ENCODE measurements at regions not wholly inside any gene's neighbourhood (a gene's known extent, or its start where the extent isn't known, plus 50 kb on each side); places are given as distances from the start of the nearest gene placed in this dataset.
"Not testable (repeated sequence)": the region's sequence is repeated elsewhere in the genome, so short reads cannot be mapped to it uniquely, and the experiment has no call there.

DNA sequence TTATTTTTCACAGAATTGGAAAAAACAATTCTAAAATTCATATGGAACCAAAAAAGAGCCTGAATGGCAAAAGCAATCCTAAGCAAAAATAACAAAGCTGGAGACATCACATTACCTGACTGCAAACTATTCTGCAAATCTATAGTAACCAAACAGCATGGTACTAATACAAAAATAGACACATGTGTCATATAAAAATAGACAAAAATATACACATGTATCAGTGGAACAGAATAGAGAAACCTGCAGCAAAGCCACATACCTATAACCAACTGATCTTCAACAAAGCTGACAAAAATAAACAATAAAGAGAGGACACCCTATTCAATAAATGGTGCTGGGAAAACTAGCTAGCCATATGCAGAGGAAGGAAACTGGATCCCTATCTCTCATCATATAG lies 259.6 kb downstream of the IGSF11 start:
- Mint-ChIP-seq H3K36me3 (no peaks in the 10 kb centered on the region), H3K9me3 (no peaks in the 10 kb centered on the region), H3K27ac (no peak overlapping the region)
- no peak for ATAC-seq
- DNase-seq (ENCODE audit: low spot score in 2 of 2) = no peak

DNA sequence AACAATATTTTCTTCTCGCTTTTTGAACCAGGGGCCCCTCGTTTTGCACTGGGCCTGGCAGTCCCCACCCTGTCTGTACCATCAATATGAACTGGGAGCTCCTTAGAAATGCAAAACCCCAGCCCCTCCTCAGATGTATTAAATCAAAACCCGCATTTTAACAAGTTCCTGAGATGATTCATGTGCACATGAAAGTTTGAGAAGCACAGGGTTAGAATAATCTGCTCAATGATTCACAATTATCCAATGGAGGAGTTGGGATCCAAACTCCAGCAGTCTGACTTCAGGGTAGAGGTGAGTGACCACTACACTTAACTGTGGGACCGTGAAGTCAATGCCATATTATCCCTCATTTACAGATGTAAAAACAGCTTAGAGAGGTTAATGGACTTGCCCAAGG lies 256.4 kb downstream of the IGSF11 start:
- H3K27ac Mint-ChIP-seq = no peak overlapping the region
- no peak for DNase-seq (ENCODE audit: low spot score in 2 of 2)
- H3K9me3 Mint-ChIP-seq = no peaks in the 10 kb centered on the region
- no peak for ATAC-seq
- H3K36me3 Mint-ChIP-seq = no peaks in the 10 kb centered on the region

DNA sequence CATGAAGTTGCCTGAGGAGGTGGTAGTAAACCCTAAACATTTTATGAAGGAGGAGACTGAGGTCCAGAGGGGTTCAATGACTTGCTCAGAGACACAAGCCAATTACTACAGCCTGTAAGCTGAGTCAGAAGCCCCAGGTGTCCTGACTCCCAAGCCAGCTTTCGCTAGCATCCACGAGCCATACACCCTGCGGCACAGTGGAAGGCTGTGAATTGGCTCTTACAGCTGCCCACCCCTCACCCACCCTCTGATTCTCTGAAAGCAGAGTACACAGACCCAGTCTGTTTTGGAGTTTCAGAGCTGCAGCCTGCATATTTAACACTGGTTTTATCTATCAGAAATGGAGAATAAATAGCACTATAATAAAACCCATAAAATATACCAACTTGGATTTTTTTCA lies 253.4 kb downstream of the IGSF11 start:
- no peak for DNase-seq (ENCODE audit: low spot score in 2 of 2)

DNA sequence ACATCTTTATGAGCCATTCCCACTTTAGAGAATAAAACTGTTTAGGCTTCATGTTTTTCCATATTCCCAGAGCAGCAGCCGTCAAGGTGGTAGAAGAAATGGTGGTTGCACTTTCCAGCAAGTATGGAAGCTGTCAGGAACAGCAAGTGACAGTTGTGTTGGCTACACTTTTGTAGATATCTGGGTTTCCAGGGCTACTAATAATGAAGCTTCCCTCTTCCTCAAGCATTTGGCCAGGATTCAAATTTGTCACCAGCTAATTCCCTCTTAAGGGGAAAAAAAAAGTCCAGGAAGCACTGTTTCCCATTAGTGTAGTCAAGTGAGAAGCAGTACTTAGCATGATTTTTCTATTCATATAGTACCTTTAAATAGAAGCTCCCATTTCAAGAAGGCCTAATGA lies 252.8 kb downstream of the IGSF11 start:
- ATAC-seq (no peak), DNase-seq (ENCODE audit: low spot score in 2 of 2) (no peak)
- Mint-ChIP-seq H3K9me3 (no peaks in the 10 kb centered on the region), H3K36me3 (no peaks in the 10 kb centered on the region), H3K27ac (no peak overlapping the region)

More for the DNA sequence above, 253.4 kb downstream of the IGSF11 start:
- Mint-ChIP-seq H3K9me3 (no peaks in the 10 kb centered on the region), H3K27ac (no peak overlapping the region), H3K36me3 (no peaks in the 10 kb centered on the region)
- ATAC-seq = no peak

DNA sequence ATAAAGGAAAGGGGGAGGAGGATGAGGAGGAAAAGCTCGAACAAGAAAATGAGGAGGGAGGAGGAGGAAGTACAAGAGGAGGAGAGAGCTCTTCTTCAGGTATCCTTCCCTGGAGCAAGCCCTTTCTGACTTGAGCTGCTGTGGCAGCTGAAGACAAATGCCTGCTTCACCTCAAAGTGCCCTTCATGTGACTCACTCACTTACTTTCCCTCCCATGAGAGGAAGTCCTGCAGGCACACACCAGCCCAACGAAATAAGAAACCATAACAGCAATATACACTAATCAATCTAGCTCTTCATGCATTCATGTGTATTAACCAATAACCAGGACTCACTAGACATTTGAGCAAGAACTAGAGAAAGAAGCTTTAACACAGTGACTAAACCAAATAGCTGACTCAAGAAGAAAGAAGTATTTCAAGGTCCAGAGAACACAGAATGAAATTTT lies 251.9 kb downstream of the IGSF11 start:
- ATAC-seq (no peak), DNase-seq (ENCODE audit: low spot score in 2 of 2) (no peak)
- H3K27ac Mint-ChIP-seq = no peak overlapping the region
- H3K36me3 Mint-ChIP-seq = no peaks in the 10 kb centered on the region
- no peaks in the 10 kb centered on the region for H3K9me3 Mint-ChIP-seq

DNA sequence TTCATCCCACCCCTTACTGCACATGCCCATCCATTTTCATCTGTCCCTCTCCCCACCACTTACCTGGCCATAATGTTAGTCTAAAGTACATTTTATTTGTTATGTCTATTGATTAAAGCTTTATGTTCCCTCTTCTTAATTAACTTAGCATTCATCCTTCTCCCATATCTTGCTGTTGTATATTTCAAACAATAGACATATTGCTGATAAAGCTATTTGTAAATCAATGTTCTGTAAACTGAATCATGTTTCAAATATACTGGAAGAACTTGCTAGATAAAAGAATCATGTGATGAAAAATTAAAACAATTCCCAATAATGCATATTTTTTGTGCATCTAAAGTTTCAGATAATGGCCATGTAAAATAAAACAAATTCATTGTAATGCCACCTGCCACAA lies 249.2 kb downstream of the IGSF11 start:
- Mint-ChIP-seq H3K9me3 (no peaks in the 10 kb centered on the region), H3K27ac (no peak overlapping the region), H3K36me3 (no peaks in the 10 kb centered on the region)
- DNase-seq (ENCODE audit: low spot score in 2 of 2) = no peak
- no peak for ATAC-seq

DNA sequence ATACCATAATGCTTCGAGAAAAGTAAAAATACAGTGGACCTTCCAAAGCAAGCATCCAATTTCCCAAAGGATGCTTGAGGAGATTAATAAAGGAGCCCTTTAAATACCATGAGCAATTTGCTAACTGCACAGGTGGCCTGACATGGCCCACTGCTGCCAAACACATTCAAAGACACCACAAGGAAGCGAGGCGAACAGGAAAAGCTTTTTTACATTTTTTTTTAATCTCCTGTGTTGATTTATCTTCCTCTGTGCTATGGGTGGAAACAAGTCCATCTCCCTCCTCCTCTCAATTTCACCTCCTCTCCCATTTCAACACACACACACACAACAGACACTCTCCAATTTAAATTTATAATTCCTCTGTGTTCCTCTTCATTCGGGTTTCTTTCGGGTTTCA lies 243.4 kb downstream of the IGSF11 start:
- DNase-seq (ENCODE audit: low spot score in 2 of 2) (no peak), ATAC-seq (no peak)
- Mint-ChIP-seq H3K27ac (no peak overlapping the region), H3K36me3 (no peaks in the 10 kb centered on the region), H3K9me3 (no peaks in the 10 kb centered on the region)

DNA sequence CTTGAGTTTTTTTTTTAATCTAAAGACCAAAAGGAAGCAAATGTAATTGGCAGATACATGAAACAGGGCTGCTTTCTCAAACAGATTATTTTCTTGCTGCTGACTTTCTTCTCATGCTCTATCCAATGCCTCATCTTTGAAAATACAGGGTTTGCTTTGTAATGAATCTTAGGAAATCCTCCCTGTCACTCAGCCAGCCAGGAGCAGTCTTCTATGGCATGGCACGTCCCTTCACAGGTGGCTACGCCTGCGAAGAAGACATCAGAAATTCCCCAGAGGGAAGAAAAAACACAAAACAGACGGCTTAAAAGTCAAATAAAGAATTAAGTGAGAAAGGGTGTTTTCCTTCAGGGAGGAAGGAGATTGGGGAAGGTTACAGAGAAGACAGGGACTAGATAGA lies 242.5 kb downstream of the IGSF11 start:
- ATAC-seq (no peak), DNase-seq (ENCODE audit: low spot score in 2 of 2) (no peak)
- no peak overlapping the region for H3K27ac Mint-ChIP-seq
- H3K9me3 Mint-ChIP-seq = no peaks in the 10 kb centered on the region
- H3K36me3 Mint-ChIP-seq = no peaks in the 10 kb centered on the region

DNA sequence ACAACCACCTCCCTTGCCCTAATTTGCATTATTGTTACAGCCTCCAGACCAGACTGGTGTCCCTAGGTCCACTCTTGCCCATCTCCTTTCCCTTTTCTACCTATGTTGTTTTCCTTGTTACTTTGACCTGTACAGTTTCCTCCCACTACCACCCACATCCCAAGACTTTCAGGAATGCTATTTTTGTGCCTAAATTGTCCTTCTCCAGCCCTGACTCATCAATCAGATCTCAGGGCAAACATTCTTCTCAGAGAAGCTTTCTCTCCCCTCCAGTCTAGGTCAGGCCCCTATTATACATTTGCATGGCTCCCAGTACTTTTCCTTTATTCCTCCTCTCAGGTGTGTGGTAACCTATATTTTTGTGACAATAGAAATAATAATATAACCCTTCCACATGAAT lies 241.5 kb downstream of the IGSF11 start:
- DNase-seq (ENCODE audit: low spot score in 2 of 2) = no peak
- no peaks in the 10 kb centered on the region for H3K9me3 Mint-ChIP-seq
- no peak for ATAC-seq

DNA sequence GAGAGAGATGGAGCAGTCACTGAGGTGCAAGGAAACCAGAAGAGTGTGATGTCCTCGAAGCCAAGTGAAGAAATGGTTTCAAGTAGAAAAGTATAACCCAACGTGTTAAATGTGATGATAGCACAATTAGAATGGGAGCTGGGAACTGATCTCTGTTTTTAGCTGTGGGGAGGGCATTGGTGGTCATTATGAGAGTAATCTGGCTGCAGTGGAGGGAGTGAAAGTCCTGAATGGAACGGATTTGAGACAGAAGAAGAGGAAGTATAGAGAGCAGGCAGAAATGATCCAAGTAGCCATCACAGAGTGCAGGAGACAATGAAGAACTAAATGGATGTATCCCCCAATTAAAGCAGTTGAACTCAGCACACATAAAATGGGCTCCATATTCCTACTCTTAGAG lies 235.3 kb downstream of the IGSF11 start:
- ATAC-seq = no peak
- Mint-ChIP-seq H3K36me3 (no peaks in the 10 kb centered on the region), H3K27ac (no peak overlapping the region)

More for the DNA sequence above, 241.5 kb downstream of the IGSF11 start:
- H3K36me3 Mint-ChIP-seq = no peaks in the 10 kb centered on the region
- no peak overlapping the region for H3K27ac Mint-ChIP-seq

DNA sequence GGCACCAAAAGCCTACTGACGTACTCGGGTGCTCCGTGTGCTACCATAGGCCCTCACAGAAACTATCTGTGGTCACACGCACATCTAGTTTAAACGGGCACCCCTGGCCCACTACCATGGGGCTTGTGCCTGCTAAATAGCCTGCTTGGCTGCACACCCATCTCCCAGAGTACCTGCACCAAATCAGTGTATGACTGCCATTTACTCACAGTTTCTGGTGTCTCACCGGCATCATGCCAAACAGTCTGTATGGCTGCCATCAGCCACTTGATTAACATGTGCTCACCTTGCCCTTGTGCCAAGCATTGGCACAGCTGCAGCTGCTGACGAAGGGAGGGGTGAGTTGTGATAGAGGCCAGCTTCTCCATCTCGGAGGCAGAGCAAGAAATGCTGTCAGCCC lies 232.7 kb downstream of the IGSF11 start:
- Mint-ChIP-seq H3K27ac (no peak overlapping the region), H3K36me3 (no peaks in the 10 kb centered on the region), H3K9me3 (peaks cover 0 to 3% of the 10 kb centered on the region in 2 donors)
- DNase-seq (ENCODE audit: low spot score in 2 of 2) (no peak), ATAC-seq (no peak)

More for the DNA sequence above, 235.3 kb downstream of the IGSF11 start:
- no peak for DNase-seq (ENCODE audit: low spot score in 2 of 2)
- no peaks in the 10 kb centered on the region for H3K9me3 Mint-ChIP-seq

DNA sequence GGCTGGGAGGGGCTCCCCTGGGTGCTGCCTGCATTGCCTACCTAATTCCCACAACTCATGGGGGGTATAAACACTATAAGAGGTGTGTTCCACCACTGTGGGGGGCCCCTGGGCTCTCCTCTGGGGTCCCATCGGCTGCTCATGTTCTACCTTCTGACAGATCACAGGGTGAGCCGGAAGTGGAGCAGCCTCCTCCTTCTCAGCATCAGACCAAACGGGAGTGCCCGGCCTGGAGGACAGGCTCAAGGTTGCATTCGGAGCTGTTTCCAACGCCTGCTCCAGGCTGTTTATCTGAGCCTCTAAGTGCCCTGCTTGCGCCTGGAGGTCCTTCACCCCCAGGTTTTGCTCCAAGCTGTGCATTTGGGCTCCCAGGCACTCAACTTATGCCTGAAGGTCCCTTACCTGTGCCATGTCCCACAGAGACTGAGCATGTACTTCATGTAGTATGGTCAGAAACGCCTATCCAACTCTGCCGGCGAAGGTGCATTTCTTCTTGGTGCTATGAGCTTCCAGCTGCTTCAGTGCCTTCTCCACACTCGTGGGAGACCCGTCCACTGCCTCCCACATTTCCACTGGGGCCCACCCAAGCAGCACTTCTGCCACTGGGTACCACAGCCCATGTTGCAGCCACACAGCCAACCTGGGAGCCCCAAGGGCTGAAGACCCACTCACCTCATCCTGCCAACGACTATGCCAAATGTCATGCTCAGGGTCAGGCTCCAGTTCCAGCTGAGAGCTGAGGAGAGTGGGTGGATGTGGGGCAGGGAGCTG lies 232.1 kb downstream of the IGSF11 start:
- no peaks in the 10 kb centered on the region for H3K36me3 Mint-ChIP-seq
- H3K9me3 Mint-ChIP-seq = peaks cover 0 to 5% of the 10 kb centered on the region in 2 donors
- ATAC-seq (no peak), DNase-seq (ENCODE audit: low spot score in 2 of 2) (no peak)
- no peak overlapping the region for H3K27ac Mint-ChIP-seq

DNA sequence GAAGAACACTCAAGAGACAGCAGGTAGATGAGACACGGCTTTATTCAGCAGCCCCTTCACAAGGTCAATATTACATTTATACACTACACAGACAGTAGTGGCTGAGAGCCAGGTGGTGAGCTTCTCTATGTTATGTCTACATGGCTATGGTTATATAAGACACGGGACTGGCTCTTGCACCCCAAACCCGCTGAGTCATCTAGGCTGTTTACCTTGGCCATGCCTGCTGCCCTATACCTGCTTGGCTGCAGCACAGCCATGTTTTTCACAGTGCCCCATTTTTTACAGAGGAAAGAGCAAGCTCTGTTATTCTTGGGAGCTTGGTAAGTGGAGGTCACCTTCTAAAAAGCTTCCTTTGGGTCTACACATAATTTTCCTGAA lies 231.6 kb downstream of the IGSF11 start:
- Mint-ChIP-seq H3K27ac (no peak overlapping the region), H3K36me3 (no peaks in the 10 kb centered on the region), H3K9me3 (peaks cover 0 to 5% of the 10 kb centered on the region in 2 donors)
- DNase-seq (ENCODE audit: low spot score in 2 of 2) (no peak), ATAC-seq (no peak)

DNA sequence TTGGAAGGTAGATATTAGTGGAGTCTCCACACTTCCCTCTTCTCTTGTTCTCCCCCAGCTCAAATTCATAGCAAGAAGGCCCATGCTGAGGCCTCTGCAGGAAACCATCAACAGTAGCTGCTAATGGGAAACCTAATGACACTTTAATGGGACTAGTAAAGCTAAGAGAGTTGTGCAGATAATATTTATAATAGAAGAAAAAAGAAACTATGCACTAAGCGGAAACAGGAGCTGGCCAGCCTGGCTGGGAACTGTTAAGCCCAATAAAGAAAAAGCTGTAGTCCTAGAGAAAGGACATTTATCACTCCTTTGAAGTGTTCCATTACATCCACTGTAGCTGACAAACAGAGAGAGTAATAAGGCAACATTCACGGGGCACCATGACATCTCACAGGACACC lies 229.6 kb downstream of the IGSF11 start:
- Mint-ChIP-seq H3K27ac (no peak overlapping the region), H3K36me3 (no peaks in the 10 kb centered on the region), H3K9me3 (peaks cover 0 to 5% of the 10 kb centered on the region in 2 donors)
- ATAC-seq (no peak), DNase-seq (ENCODE audit: low spot score in 2 of 2) (no peak)

DNA sequence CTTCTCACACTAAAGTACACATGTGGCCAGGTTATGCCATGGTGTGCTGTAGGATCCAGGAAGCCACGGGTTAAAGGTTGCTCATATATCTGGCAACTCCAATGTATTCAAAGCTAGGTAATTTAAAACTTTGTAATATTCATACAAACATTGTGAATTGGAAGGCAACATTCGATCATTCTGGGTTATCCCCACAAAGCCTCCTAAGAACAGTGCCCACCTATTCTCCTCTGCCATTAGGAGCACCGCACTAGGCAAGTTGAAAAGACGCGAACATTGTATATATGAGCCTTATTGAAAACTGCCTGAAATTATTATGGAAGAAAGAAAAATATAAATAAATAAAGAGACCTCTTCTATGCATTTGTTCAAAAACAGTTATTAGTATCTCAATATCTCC lies 228.2 kb downstream of the IGSF11 start:
- DNase-seq (ENCODE audit: low spot score in 2 of 2) (no peak), ATAC-seq (no peak)
- Mint-ChIP-seq H3K36me3 (no peaks in the 10 kb centered on the region), H3K27ac (no peak overlapping the region), H3K9me3 (peaks cover 0 to 5% of the 10 kb centered on the region in 2 donors)

DNA sequence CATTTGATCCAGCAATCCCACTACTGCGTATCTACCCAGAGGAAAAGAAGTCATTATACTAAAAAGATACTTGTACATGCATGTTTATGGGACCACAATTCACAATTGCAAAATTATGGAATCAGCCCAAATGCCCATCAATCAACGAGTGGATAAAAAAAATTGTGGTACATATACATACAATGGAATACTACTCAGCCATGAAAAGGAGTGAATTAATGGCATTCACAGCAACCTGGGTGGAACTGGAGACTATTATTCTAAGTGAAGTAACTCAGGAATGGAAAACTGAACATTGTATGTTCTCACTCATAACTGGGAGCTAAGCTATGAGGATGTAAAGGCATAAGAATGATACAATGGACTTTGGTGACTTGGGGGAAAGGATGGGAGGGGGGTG lies 227.3 kb downstream of the IGSF11 start:
- not testable (repeated sequence) for ATAC-seq; DNase-seq (ENCODE audit: low spot score in 2 of 2); H3K9me3 Mint-ChIP-seq; H3K27ac Mint-ChIP-seq; H3K36me3 Mint-ChIP-seq

DNA sequence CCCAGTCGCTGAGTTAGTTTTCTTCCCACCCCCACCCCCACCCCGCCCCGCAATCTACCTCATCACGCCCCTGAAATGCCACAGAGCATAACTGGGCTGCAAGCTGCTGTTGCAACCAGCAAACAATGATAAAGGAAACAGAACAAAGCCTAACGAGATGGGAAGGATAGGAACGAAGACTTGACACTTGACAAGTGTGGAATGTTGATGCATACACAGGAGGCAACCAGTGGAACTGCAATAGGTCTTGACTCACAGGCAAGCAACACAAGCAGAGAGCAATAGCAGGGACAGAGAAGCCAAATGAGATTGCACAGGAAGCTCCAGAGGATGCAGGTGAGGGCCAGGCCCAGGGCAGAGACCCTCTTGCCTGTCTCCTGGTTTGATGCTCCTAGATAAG lies 225.9 kb downstream of the IGSF11 start:
- H3K9me3 Mint-ChIP-seq = peaks cover 0 to 5% of the 10 kb centered on the region in 2 donors
- no peaks in the 10 kb centered on the region for H3K36me3 Mint-ChIP-seq
- DNase-seq (ENCODE audit: low spot score in 2 of 2) (no peak), ATAC-seq (no peak)
- no peak overlapping the region for H3K27ac Mint-ChIP-seq

DNA sequence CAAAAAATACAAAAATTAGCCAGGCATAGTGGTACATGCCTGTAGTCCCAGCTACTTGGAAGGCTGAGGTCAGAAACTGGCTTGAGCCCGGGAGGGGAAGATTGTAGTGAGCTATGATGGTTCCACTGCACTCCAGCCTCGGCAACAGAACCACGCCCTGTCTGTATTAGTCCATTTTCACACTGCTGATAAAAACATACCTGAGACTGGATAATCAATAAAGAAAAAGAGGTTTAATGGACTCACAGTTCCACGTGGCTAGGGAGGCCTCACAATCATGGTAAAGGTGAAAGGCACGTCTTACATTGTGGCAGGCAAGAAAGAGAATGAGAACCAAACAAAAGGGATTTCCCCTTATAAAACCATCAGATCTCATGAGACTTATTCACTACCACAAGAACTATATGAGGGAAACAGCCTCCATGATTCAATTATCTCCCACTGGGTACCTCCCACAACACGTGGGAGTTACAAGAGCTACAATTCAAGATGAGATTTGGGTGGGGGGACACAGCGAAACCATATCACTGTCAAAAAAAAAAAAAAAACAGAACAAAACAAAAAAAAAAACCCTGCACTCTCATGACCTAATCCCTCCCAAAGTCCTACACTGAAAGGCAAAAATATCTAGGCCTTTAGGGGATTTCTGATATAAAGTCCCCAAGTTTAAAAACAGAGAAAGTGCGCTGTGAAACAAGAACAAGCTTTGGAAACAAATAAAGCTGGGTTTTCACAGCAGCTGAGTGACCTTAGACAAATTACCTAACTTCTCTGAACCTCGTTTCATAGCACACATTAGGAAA lies 224.7 kb downstream of the IGSF11 start:
- no peak for DNase-seq (ENCODE audit: low spot score in 2 of 2)
- Mint-ChIP-seq H3K36me3 (no peaks in the 10 kb centered on the region), H3K9me3 (peaks cover 0 to 5% of the 10 kb centered on the region in 2 donors), H3K27ac (no peak overlapping the region)
- ATAC-seq = peak; percentile 46 to 73

Measured in activated naive CD4-positive, alpha-beta T cell treated with anti-CD3 and anti-CD28 coated beads, Interleukin-2, amount 50 U/mL, for 72 hours (primary cell).